LNCAP (cell line): ENCODE measurements at regions not wholly inside any gene's neighbourhood (a gene's known extent, or its start where the extent isn't known, plus 50 kb on each side); places are given as distances from the start of the nearest gene placed in this dataset.

Source experiments
- CTCF ChIP-seq: fragments of 450-650 bp; IDR thresholded peaks from 2 replicates; pipeline ENCODE4 v1.5.1; 2017; ENCODE audit warnings: mild to moderate bottlenecking

DNA sequence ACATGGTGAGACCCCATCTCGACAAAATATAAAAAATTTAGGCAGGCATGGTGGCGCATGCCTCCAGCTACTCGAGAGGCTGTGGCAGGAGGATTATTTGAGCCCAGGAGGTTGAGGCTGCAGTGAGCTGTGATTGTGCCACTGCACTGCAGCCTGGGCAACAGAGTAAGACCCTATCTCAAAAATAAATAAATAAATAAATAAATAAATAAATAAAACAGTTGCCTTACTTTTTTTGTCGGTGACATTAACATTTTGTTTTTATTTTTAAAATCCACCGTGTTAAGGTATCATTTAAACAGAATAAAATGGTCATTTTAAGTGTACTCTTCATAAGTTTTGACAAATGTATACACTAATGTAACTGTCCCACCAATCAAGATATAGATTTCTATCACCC lies 57.0 kb downstream of the RASL11A start:
- no peak for TF ChIP-seq CTCF

DNA sequence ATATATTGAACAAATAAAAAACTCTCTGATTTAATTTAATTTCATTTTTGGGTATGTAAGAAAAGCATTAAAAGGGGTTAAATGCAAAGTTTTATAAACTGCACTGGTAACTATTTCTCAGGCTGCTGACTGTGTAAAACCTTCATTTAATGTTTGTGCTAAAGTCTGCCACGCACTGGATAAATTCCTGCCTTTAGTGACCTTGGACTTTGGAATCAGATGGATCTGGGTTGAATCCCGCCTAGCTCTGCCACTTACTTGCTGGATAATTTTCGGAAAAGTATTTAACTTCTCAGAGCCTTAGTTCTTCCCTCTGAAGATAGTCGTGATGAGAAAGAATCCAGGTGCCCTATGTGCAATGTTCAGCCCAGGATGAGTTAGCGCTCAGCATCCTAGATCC lies 58.6 kb downstream of the RASL11A start:
- no peak for TF ChIP-seq CTCF

GRCh38 chr13:27334774-27335435 lies 64.3 kb downstream of the RASL11A start:
- TF ChIP-seq CTCF, result no peak

GRCh38 chr13:27336014-27336673 lies 65.5 kb downstream of the RASL11A start:
- no peak for TF ChIP-seq CTCF

DNA sequence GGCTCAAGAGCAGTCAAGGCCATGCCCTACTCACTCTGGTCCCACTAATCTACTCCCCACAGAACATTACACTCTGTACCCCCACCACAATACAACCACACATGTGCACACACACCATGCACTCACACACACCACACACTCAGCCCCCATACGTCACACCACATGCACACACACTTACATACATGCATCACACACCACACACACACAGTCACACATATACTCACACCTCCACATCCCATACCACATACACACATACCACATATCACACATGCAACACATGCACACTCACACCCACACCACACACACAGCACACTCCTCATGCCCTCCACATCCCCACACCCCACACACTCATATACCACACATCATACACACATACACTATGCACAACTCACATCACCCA lies 67.6 kb downstream of the RASL11A start:
- no peak for TF ChIP-seq CTCF

- TF ChIP-seq CTCF, result no peak
Observed at GRCh38 chr13:27338816-27339215, 68.2 kb downstream of the RASL11A start.

DNA sequence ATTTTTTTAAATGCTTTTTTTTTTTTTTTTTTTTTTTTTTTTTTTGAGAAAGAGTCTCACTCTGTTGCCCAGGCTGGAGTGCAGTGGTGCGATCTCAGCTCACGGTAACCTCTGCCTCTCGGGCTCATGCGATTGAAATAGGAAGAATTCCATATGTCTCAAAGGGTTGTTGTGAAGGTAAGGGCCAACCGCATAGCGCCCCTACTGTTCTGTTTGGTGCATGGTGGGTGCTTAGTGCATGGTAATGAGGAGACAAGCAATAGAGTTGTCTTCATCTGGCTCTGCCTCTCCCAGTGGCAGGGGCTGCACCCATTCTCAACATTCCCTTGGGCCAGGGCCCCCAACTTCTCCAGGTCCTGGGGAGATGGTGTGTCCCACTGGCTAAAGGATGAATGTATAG lies 68.7 kb downstream of the RASL11A start:
- peak; percentile 56 for TF ChIP-seq CTCF
